ENCODE measurements at regions not wholly inside any gene's neighbourhood (a gene's known extent, or its start where the extent isn't known, plus 50 kb on each side); places are given as distances from the start of the nearest gene placed in this dataset.

GRCh38 chr12:89895591-89895990, 187.0 kb upstream of the ATP2B1 start:
- TF ChIP-seq, protein P1, sequence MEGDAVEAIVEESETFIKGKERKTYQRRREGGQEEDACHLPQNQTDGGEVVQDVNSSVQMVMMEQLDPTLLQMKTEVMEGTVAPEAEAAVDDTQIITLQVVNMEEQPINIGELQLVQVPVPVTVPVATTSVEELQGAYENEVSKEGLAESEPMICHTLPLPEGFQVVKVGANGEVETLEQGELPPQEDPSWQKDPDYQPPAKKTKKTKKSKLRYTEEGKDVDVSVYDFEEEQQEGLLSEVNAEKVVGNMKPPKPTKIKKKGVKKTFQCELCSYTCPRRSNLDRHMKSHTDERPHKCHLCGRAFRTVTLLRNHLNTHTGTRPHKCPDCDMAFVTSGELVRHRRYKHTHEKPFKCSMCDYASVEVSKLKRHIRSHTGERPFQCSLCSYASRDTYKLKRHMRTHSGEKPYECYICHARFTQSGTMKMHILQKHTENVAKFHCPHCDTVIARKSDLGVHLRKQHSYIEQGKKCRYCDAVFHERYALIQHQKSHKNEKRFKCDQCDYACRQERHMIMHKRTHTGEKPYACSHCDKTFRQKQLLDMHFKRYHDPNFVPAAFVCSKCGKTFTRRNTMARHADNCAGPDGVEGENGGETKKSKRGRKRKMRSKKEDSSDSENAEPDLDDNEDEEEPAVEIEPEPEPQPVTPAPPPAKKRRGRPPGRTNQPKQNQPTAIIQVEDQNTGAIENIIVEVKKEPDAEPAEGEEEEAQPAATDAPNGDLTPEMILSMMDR (IDR thresholded peaks at IDR 0.05), result no peak
- no peak for TF ChIP-seq POLR2A (IDR thresholded peaks at IDR 0.05)

All from heart left ventricle (tissue), 13 donors.